GM12873 (cell line): ENCODE measurements at regions not wholly inside any gene's neighbourhood (a gene's known extent, or its start where the extent isn't known, plus 50 kb on each side); places are given as distances from the start of the nearest gene placed in this dataset.

Experiments used
- TF ChIP-seq, protein P1 (sequence below): IDR thresholded peaks from 2 replicates; pipeline ENCODE4 v1.5.1; 2012; ENCODE audit warnings: low read depth, mild to moderate bottlenecking, moderate library complexity, low read length, control low read depth; ENCODE audit not compliant: insufficient read depth; ENCODE audit errors: missing control alignments

GRCh38 chr22:27008454-27008853 lies 351.1 kb downstream of the MIAT start:
- TF ChIP-seq, protein P1, sequence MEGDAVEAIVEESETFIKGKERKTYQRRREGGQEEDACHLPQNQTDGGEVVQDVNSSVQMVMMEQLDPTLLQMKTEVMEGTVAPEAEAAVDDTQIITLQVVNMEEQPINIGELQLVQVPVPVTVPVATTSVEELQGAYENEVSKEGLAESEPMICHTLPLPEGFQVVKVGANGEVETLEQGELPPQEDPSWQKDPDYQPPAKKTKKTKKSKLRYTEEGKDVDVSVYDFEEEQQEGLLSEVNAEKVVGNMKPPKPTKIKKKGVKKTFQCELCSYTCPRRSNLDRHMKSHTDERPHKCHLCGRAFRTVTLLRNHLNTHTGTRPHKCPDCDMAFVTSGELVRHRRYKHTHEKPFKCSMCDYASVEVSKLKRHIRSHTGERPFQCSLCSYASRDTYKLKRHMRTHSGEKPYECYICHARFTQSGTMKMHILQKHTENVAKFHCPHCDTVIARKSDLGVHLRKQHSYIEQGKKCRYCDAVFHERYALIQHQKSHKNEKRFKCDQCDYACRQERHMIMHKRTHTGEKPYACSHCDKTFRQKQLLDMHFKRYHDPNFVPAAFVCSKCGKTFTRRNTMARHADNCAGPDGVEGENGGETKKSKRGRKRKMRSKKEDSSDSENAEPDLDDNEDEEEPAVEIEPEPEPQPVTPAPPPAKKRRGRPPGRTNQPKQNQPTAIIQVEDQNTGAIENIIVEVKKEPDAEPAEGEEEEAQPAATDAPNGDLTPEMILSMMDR = no peak

- TF ChIP-seq, protein P1 = no peak
These were observed 353.7 kb downstream of the MIAT start for GRCh38 chr22:27011133-27011532.

DNA sequence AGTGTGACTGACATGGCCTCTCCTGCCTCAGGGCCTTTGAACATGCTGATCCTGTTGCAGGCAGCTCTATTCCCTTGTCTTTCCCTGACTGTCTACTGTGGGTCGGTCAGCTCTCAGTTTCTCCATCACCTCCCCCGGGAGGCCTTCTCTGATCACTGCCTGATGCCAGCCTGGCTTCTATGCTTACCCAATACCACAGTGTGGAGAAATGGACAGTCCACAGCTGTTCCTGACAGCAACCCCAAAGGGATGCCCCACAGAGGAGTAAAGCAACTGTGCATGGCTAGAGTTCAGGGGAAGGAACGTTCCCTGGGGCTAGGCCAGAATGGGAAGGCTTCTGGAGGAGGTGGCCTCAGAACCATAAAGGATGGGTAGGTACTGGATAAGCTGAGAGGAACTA lies 354.3 kb downstream of the MIAT start:
- TF ChIP-seq, protein P1 = no peak

GRCh38 chr22:27019827-27020226 lies 362.4 kb downstream of the MIAT start:
- TF ChIP-seq, protein P1 = no peak

GRCh38 chr22:27022274-27022895 lies 365.0 kb downstream of the MIAT start:
- TF ChIP-seq, protein P1 = no peak

DNA sequence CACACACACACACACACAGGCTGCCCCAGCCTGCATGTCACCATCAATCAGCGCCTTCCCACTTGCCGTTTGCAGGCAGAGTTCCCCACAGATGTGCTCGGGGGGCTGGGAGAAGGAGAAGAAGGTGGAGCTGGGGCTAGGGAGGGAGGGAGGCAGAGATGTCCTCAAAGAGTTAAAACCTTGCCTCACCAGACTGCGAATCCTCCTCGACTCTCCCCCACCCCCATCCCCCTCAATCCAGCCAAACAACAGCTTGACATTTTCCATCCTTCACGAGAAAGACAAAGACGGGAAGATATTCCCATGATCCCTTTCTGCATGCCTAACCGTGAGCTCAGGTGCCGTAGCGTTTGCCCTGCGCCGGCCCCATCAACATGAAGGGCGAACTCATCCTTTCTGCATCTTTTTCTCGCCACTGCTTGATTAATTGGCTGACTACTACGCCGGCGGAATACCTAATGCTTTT lies 365.5 kb downstream of the MIAT start:
- TF ChIP-seq, protein P1 = no peak

DNA sequence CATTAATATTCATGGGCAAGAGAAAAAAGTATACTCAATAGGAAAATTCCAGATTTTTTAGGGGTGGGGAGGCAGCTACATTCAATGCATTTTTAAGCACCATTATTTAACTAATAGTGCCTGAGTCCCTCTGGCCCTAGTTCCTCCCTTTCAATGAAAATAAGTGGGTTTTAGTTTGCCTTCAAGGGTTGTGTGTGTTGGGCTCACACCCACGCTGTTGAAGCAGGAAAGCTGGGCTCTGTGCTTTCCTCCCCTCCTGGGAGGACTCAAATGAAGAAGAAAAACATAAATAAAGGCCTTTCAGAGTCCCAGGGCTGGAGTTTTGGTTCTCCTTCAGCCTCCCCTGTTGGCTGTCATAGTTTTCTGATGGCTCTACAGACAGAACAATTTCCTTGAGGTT lies 366.2 kb downstream of the MIAT start:
- TF ChIP-seq, protein P1 = no peak
